ENCODE measurements at regions not wholly inside any gene's neighbourhood (a gene's known extent, or its start where the extent isn't known, plus 50 kb on each side); places are given as distances from the start of the nearest gene placed in this dataset.
A peak's percentile ranks its signal among the peaks of the same experiment; 100 is the strongest.

- DNase-seq (ENCODE audit: low read depth in 4 of 4, low spot score in 3 of 4): no peak
These were observed 125.8 kb upstream of the CXCL14 start for GRCh38 chr5:135704616-135705015.

GRCh38 chr5:135703016-135703550 is 124.3 kb upstream of the CXCL14 start:
- DNase-seq (ENCODE audit: low read depth in 4 of 4, low spot score in 3 of 4): no peak

- DNase-seq (ENCODE audit: low read depth in 4 of 4, low spot score in 3 of 4): no peak
These were observed 123.4 kb upstream of the CXCL14 start for GRCh38 chr5:135702191-135702590.

- DNase-seq (ENCODE audit: low read depth in 4 of 4, low spot score in 3 of 4): no peak
These were observed 121.9 kb upstream of the CXCL14 start for GRCh38 chr5:135700731-135701130.

GRCh38 chr5:135697959-135698345 is 119.2 kb upstream of the CXCL14 start:
- DNase-seq (ENCODE audit: low read depth in 4 of 4, low spot score in 3 of 4): no peak

GRCh38 chr5:135697251-135697958 is 118.6 kb upstream of the CXCL14 start:
- no peak for DNase-seq (ENCODE audit: low read depth in 4 of 4, low spot score in 3 of 4)

GRCh38 chr5:135696317-135696716 is 117.5 kb upstream of the CXCL14 start:
- DNase-seq (ENCODE audit: low read depth in 4 of 4, low spot score in 3 of 4): no peak

GRCh38 chr5:135695656-135696313 is 117.0 kb upstream of the CXCL14 start:
- DNase-seq (ENCODE audit: low read depth in 4 of 4, low spot score in 3 of 4): no peak

- DNase-seq (ENCODE audit: low read depth in 4 of 4, low spot score in 3 of 4): no peak
These were observed 116.1 kb upstream of the CXCL14 start for GRCh38 chr5:135694906-135695305.

GRCh38 chr5:135694012-135694411 is 115.2 kb upstream of the CXCL14 start:
- DNase-seq (ENCODE audit: low read depth in 4 of 4, low spot score in 3 of 4): no peak

- no peak for DNase-seq (ENCODE audit: low read depth in 4 of 4, low spot score in 3 of 4)
These were observed 114.7 kb upstream of the CXCL14 start for GRCh38 chr5:135693371-135693955.

GRCh38 chr5:135691044-135691443 is 112.3 kb upstream of the CXCL14 start:
- peak in 1 of 4 donors; percentile 5 for DNase-seq (ENCODE audit: low read depth in 4 of 4, low spot score in 3 of 4)

GRCh38 chr5:135690466-135690865 is 111.7 kb upstream of the CXCL14 start:
- DNase-seq (ENCODE audit: low read depth in 4 of 4, low spot score in 3 of 4): no peak

- DNase-seq (ENCODE audit: low read depth in 4 of 4, low spot score in 3 of 4): no peak
These were observed 110.7 kb upstream of the CXCL14 start for GRCh38 chr5:135689506-135689905.

GRCh38 chr5:135688385-135688784 is 109.6 kb upstream of the CXCL14 start:
- DNase-seq (ENCODE audit: low read depth in 4 of 4, low spot score in 3 of 4): no peak

- no peak for DNase-seq (ENCODE audit: low read depth in 4 of 4, low spot score in 3 of 4)
These were observed 104.4 kb upstream of the CXCL14 start for GRCh38 chr5:135683189-135683588.

GRCh38 chr5:135680713-135681112 is 101.9 kb upstream of the CXCL14 start:
- no peak for DNase-seq (ENCODE audit: low read depth in 4 of 4, low spot score in 3 of 4)

GRCh38 chr5:135678640-135679268 is 100.0 kb upstream of the CXCL14 start:
- no peak for DNase-seq (ENCODE audit: low read depth in 4 of 4, low spot score in 3 of 4)

- DNase-seq (ENCODE audit: low read depth in 4 of 4, low spot score in 3 of 4): no peak
These were observed 93.2 kb upstream of the CXCL14 start for GRCh38 chr5:135671966-135672365.

- DNase-seq (ENCODE audit: low read depth in 4 of 4, low spot score in 3 of 4): no peak
These were observed 92.4 kb upstream of the CXCL14 start for GRCh38 chr5:135671052-135671705.

GRCh38 chr5:135670588-135670987 is 91.8 kb upstream of the CXCL14 start:
- no peak for DNase-seq (ENCODE audit: low read depth in 4 of 4, low spot score in 3 of 4)
